ENCODE measurements at regions not wholly inside any gene's neighbourhood (a gene's known extent, or its start where the extent isn't known, plus 50 kb on each side); places are given as distances from the start of the nearest gene placed in this dataset.

GRCh38 chr2:128368437-128369107, 49.9 kb upstream of the HS6ST1 start:
- TF ChIP-seq CTCF (optimal IDR thresholded peaks at IDR 0.05 in 1 of 3, IDR thresholded peaks at IDR 0.05 in 1 of 3, conservative IDR thresholded peaks at IDR 0.05 in 1 of 3; ENCODE audit: extremely low read depth in 1 of 3, insufficient read depth in 2 of 3, low read length in 3 of 3), result no peak
- TF ChIP-seq EZH2 (IDR thresholded peaks at IDR 0.05; ENCODE audit: low read length), result no peak
